CD4-positive, alpha-beta memory T cell (primary cell): ENCODE measurements at regions not wholly inside any gene's neighbourhood (a gene's known extent, or its start where the extent isn't known, plus 50 kb on each side); places are given as distances from the start of the nearest gene placed in this dataset.
"Not testable (repeated sequence)": the region's sequence is repeated elsewhere in the genome, so short reads cannot be mapped to it uniquely, and the experiment has no call there.

Experiments used
- CTCF ChIA-PET: fragments of 350-600 bp; sonication (Branson Sonifier 250); formaldehyde crosslinking; loops from one replicate; lab custom pipeline; 2021; ENCODE audit warnings: inconsistent platforms; ENCODE audit not compliant: partially characterized antibody; lab: Charles Lee
- POLR2A ChIA-PET: fragments of 350-600 bp; sonication (Branson Sonifier 250); formaldehyde crosslinking; loops from one replicate; lab custom pipeline; 2021; ENCODE audit not compliant: partially characterized antibody; lab: Charles Lee
- DNase-seq, 5 donors: peaks; one replicate each; pipeline versions ENCODE4 v3.0.0 to v3.0.0-alpha.2; 2020 to 2022; ENCODE audit warnings: mixed read lengths in 1 of 5
- H3K27ac ChIP-seq: one replicate; pipeline ENCODE4 v1.7.0; 2013; ENCODE audit warnings: low read depth, low read length
- H3K27me3 ChIP-seq: 2 replicates; pipeline ENCODE4 v1.7.0; 2013; ENCODE audit warnings: mild to moderate bottlenecking, low read length, moderate library complexity; ENCODE audit not compliant: insufficient read depth
- H3K36me3 ChIP-seq: 2 replicates; pipeline ENCODE4 v1.7.0; 2013; ENCODE audit warnings: mild to moderate bottlenecking, low read length, moderate library complexity; ENCODE audit not compliant: insufficient read depth
- H3K4me1 ChIP-seq: 2 replicates; pipeline ENCODE4 v1.7.0; 2013; ENCODE audit warnings: mild to moderate bottlenecking, low read length, moderate library complexity; ENCODE audit not compliant: insufficient read depth
- H3K4me3 ChIP-seq, 2 donors: one replicate each; pipeline ENCODE4 v1.7.0; 2013; ENCODE audit warnings: low read length in 2 of 2, mild to moderate bottlenecking in 1 of 2
- H3K9me3 ChIP-seq, 2 donors: one replicate each; pipeline ENCODE4 v1.7.0; 2013; ENCODE audit warnings: low read length in 2 of 2, control low read depth in 1 of 2; ENCODE audit not compliant: control insufficient read depth in 1 of 2
- H3K27ac Mint-ChIP-seq, 7 donors: one replicate each; pipeline ENCODE4 v1.8.0; 2020 to 2021; ENCODE audit warnings: mixed read lengths in 7 of 7, mild to moderate bottlenecking in 6 of 7, inconsistent platforms in 3 of 7, moderate library complexity in 3 of 7
- H3K27me3 Mint-ChIP-seq, 2 donors: one replicate each; pipeline ENCODE4 v1.8.0; 2020 to 2021; ENCODE audit warnings: mixed read lengths in 2 of 2
- H3K36me3 Mint-ChIP-seq, 2 donors: one replicate each; pipeline ENCODE4 v1.8.0; 2020 to 2021; ENCODE audit warnings: mixed read lengths in 2 of 2, inconsistent platforms in 1 of 2, mild to moderate bottlenecking in 1 of 2
- H3K4me1 Mint-ChIP-seq, 4 donors: one replicate each; pipeline ENCODE4 v1.8.0; 2020 to 2021; ENCODE audit warnings: mixed read lengths in 4 of 4, mild to moderate bottlenecking in 1 of 4
- H3K4me3 Mint-ChIP-seq, 8 donors: one replicate each; pipeline ENCODE4 v1.8.0; 2020 to 2021; ENCODE audit warnings: mixed read lengths in 8 of 8, mild to moderate bottlenecking in 7 of 8, moderate library complexity in 6 of 8, inconsistent platforms in 3 of 8
- H3K9me3 Mint-ChIP-seq, 8 donors: one replicate each; pipeline ENCODE4 v1.8.0; 2020 to 2021; ENCODE audit warnings: mixed read lengths in 8 of 8, mild to moderate bottlenecking in 5 of 8, inconsistent platforms in 3 of 8, moderate library complexity in 1 of 8
- intact Hi-C: fragments of 100-400 bp; cut with micrococcal nuclease; formaldehyde crosslinking; loops from one replicate; pipeline ENCODE4 v1.15.1; 2023

DNA sequence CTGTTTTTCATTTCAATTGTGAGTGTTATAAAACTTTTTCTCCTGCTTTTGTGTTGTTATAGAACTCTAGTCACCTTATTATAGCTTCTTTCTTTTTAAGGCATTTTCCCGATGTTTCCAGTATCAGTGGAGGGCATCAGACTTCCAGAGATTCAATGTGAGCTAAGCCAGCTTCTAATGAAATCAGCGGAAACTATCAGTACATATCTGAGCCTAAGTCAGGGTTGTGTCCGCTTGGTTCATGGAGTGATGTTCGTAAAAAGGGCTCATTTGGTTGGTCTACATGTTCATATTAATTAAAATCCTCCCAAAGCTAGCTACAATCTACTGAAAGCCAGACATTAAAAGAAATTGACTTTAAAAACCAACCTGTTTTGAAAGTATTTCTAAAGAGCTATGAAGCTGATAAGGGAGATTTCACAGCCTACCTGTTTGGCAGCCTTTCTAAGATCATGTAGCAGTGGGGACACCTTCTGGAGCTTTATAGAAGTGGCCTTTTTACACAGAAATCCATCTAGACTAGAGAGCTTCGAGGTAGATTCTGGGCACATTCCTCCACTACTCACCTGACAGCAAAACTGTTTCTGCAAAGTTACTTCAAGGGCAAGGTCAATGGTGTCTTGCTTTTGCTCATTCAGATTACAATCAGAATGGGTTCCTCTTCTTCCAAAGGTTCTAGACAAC, 227.1 kb upstream of the NBPF12 start:
- H3K9me3 ChIP-seq, H3K4me3 Mint-ChIP-seq, H3K27me3 Mint-ChIP-seq, H3K9me3 Mint-ChIP-seq, H3K4me3 ChIP-seq, H3K4me1 ChIP-seq, POLR2A ChIA-PET, H3K36me3 Mint-ChIP-seq, H3K4me1 Mint-ChIP-seq, H3K27me3 ChIP-seq, CTCF ChIA-PET, H3K36me3 ChIP-seq, intact Hi-C loops, H3K27ac Mint-ChIP-seq, H3K27ac ChIP-seq: not testable (repeated sequence)
- peak in 4 of 5 donors; percentile 28 to 40 (median 34) for DNase-seq

DNA sequence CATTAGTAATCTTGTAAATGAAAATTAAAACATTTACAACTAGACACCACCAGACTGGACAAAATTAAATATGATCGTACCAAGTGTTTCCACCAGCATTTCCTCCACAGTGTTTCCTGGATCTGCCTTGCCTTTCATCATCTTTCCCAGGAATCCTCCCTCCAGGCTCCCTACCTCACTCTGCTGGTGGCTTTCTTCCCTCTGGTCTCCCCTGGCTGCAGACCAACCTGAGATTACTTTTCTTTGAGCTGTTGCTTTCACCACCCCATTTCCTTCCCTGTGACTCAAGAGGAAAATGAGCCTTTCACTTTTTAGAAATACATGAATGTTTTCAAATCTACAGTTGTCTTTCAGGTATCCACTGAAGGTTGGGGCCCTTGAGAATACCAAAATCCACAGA, 228.8 kb upstream of the NBPF12 start:
- DNase-seq, CTCF ChIA-PET, H3K27ac Mint-ChIP-seq, H3K27me3 ChIP-seq, H3K36me3 Mint-ChIP-seq, H3K9me3 ChIP-seq, intact Hi-C loops, H3K4me3 Mint-ChIP-seq, H3K9me3 Mint-ChIP-seq, H3K27ac ChIP-seq, H3K4me1 Mint-ChIP-seq, H3K27me3 Mint-ChIP-seq, POLR2A ChIA-PET, H3K4me1 ChIP-seq, H3K4me3 ChIP-seq, H3K36me3 ChIP-seq: not testable (repeated sequence)

DNA sequence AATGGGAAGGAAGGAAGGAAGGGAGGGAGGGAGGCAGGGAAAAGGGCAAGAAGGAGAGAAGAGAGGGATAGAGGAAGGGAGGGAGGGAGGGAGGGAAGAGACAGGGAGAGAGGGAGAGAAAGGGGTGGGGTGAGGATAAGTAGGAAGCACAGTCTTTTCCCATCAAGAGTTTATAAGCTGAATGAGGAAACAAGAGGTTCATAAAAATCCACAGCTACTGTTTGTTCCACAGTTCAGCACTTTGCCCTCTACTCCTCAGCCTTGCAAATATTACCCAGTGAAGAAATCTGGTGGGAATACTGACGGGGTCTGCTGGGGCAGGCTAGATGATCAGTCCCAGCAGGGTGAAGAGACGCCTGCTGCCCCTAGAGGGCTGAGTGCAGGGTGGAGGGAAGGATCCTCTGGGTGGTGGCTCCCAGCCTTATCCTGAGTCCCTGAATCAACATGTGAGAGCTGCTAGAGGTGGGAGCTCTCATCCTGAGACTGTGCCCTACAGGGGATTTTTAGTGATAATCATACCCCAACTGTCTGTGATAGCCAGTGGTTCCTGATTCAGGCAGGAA, 233.9 kb upstream of the NBPF12 start:
- H3K9me3 Mint-ChIP-seq, POLR2A ChIA-PET, CTCF ChIA-PET: not testable (repeated sequence)

DNA sequence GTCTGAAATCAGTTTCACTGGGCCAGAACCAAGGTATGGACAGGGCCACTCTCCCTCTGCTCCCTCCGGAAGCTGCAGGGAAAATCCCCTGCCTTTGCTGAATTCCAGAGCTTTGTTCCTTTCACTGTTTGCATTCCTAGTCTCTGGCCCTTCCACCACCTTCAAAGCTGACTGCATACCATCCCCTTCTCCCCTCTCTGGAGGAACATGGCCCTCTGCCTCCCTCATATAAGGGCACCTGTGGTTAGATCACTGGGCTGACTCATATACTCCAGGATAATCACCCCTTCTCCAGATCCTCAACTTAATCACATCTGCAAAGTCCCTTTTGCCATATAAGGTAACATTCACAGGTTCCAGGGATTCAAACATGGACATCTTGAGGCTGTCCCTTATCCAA, 236.8 kb upstream of the NBPF12 start:
- H3K9me3 ChIP-seq, H3K27me3 ChIP-seq, CTCF ChIA-PET, DNase-seq, H3K27me3 Mint-ChIP-seq, H3K4me1 Mint-ChIP-seq, H3K36me3 Mint-ChIP-seq, H3K27ac Mint-ChIP-seq, H3K36me3 ChIP-seq, H3K9me3 Mint-ChIP-seq, POLR2A ChIA-PET, intact Hi-C loops, H3K27ac ChIP-seq, H3K4me3 ChIP-seq, H3K4me3 Mint-ChIP-seq, H3K4me1 ChIP-seq: not testable (repeated sequence)

More for the DNA sequence above, 233.9 kb upstream of the NBPF12 start:
- H3K4me3 ChIP-seq, H3K27me3 Mint-ChIP-seq, H3K36me3 Mint-ChIP-seq, H3K9me3 ChIP-seq, H3K27ac Mint-ChIP-seq, H3K27ac ChIP-seq, H3K4me1 Mint-ChIP-seq, intact Hi-C loops, H3K4me1 ChIP-seq, H3K27me3 ChIP-seq, H3K4me3 Mint-ChIP-seq, H3K36me3 ChIP-seq, DNase-seq: not testable (repeated sequence)

DNA sequence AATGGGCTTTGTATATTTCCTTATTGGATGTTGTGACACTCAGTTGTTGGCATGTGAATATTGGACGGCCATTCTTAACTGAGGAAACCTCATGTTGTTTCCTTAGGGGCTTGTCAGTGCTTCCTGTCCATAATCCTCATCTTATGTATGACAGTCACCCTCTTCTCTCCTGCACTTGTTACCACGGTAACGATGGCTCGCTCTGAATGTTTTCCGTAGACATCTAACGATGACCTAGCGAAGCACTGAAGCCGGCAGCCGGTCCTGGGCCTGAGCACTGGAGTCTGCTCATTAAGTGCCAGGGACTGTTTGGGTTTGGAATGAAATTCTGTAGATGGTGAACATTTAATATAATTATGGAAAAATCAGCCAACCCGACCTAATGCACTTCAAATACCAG, 242.7 kb upstream of the NBPF12 start:
- H3K36me3 Mint-ChIP-seq, H3K9me3 ChIP-seq, intact Hi-C loops, H3K27me3 Mint-ChIP-seq, H3K27ac ChIP-seq, H3K4me3 ChIP-seq, CTCF ChIA-PET, H3K27me3 ChIP-seq, H3K4me1 ChIP-seq, DNase-seq, H3K4me1 Mint-ChIP-seq, H3K36me3 ChIP-seq, POLR2A ChIA-PET, H3K4me3 Mint-ChIP-seq, H3K27ac Mint-ChIP-seq, H3K9me3 Mint-ChIP-seq: not testable (repeated sequence)

DNA sequence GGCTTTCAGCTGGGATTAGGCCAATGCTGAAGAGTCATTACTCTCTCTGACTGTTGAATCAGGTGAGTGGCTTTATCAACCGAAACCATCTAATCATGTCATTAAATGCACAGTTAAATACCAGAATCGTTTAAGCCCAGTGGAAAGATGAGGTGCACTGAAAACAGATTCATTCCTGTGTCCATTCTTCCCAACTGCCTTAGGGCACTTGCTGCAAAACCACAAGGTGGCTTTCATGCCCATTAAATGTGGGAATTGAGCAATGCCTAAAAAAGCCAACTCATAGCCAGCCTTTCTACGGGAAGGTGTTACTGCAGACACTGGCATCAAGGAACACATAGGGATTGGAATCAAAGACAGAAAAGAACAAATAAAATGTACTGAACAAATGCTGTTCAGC, 246.3 kb upstream of the NBPF12 start:
- H3K27ac Mint-ChIP-seq, H3K9me3 Mint-ChIP-seq, CTCF ChIA-PET, POLR2A ChIA-PET, H3K27me3 ChIP-seq, H3K9me3 ChIP-seq, H3K36me3 Mint-ChIP-seq, DNase-seq, H3K4me1 Mint-ChIP-seq, H3K4me1 ChIP-seq, intact Hi-C loops, H3K27me3 Mint-ChIP-seq, H3K4me3 ChIP-seq, H3K27ac ChIP-seq, H3K36me3 ChIP-seq, H3K4me3 Mint-ChIP-seq: not testable (repeated sequence)

DNA sequence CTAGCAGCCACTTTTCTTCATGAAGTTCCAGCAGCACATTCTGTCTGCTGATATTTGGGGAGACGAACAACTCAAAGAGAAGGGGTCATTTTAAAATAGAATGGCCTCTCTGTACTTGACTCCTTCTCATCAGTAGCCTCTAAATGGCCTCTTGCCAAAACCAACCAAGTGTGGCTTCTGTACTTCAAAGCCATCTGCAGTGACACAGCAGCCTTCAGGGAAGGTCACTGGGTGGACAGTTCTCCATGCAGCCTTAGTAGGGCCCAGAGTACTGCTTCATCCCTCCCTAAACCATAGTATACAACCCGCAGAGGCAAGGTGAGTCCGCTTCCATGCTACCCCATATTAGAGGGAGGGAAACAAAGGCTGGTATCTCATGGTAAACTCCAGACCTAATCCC, 249.2 kb upstream of the NBPF12 start:
- intact Hi-C loops, CTCF ChIA-PET, H3K27ac ChIP-seq, H3K4me3 ChIP-seq, DNase-seq, H3K36me3 ChIP-seq, POLR2A ChIA-PET, H3K4me3 Mint-ChIP-seq, H3K4me1 ChIP-seq, H3K27me3 Mint-ChIP-seq, H3K9me3 Mint-ChIP-seq, H3K27me3 ChIP-seq, H3K4me1 Mint-ChIP-seq, H3K36me3 Mint-ChIP-seq, H3K9me3 ChIP-seq: not testable (repeated sequence)
- peak overlapping the region in 1 of 7 donors; percentile 57 for H3K27ac Mint-ChIP-seq
